Right lobe of liver (tissue), 4 donors: ENCODE measurements at regions not wholly inside any gene's neighbourhood (a gene's known extent, or its start where the extent isn't known, plus 50 kb on each side); places are given as distances from the start of the nearest gene placed in this dataset.

Experiments
- POLR2A ChIP-seq: fragments of 450-650 bp; IDR thresholded peaks from one replicate; pipeline ENCODE4 v1.6.1; 2017; ENCODE audit warnings: antibody characterized with exemption, mild to moderate bottlenecking
- TF ChIP-seq, protein P1 (sequence below), 4 donors: fragments of 200-600 bp in 3 of 4; fragments of 450-650 bp in 1 of 4; IDR thresholded peaks; one replicate each; pipeline versions ENCODE4 v1.5.1 to v1.8.0; 2016 to 2022; ENCODE audit warnings: antibody characterized with exemption in 4 of 4, mild to moderate bottlenecking in 2 of 4
- donor health status: DM: no; HTN: no; CAD: no.
- donor health status: DM: no; HTN: no; CAD: no.
- donor health status: DM: no; HTN: yes; CAD: no.

DNA sequence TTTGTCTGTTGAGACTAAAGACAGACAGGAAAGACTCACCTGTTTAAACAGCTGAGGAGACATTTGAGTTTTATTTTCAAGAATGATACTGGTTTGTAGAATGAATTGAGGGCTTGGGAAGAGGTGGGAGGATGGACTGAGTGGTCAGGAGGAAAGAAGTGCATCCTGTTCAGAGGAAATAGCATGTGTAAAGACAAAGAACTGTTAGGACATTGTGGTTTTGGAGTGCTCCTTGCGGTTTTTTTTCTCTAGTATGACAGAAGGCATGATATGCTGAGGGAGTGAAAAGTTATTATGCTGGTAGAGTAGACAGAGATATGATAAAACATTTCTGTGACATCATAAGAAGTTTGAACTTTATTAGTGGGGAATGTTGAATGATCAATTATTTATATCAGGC is 270.7 kb upstream of the ELAVL2 start:
- no peak for TF ChIP-seq POLR2A
- TF ChIP-seq, protein P1, sequence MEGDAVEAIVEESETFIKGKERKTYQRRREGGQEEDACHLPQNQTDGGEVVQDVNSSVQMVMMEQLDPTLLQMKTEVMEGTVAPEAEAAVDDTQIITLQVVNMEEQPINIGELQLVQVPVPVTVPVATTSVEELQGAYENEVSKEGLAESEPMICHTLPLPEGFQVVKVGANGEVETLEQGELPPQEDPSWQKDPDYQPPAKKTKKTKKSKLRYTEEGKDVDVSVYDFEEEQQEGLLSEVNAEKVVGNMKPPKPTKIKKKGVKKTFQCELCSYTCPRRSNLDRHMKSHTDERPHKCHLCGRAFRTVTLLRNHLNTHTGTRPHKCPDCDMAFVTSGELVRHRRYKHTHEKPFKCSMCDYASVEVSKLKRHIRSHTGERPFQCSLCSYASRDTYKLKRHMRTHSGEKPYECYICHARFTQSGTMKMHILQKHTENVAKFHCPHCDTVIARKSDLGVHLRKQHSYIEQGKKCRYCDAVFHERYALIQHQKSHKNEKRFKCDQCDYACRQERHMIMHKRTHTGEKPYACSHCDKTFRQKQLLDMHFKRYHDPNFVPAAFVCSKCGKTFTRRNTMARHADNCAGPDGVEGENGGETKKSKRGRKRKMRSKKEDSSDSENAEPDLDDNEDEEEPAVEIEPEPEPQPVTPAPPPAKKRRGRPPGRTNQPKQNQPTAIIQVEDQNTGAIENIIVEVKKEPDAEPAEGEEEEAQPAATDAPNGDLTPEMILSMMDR (IDR thresholded peaks at IDR 0.05) = no peak
